ENCODE measurements at regions not wholly inside any gene's neighbourhood (a gene's known extent, or its start where the extent isn't known, plus 50 kb on each side); places are given as distances from the start of the nearest gene placed in this dataset.

DNA sequence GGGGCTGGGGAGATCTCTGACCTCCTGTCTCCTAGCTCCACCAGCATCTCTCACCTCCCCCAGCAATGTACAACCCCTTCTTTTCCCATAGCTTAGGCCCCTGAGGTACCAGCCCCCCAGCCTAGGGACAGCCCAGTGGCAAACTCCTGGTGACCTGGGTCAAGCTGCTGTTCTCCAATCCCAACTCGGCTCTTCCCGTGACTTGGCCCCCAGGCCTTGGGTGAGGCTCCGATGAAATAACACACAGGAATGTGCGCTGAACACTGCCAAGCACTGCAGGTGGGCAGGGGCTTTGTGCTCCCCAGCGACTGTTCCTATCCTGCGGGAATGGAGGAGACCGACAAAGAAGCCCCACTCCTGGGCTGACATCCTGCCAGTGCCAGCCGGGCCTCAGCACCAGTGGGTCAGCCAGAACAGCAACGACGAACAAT is 63.7 kb upstream of the AMZ2 start:
- Histone ChIP-seq H2AK5ac (ENCODE audit: insufficient read length, low read length) (no peak overlapping the region), H2BK12ac (ENCODE audit: insufficient read length, low read depth, low read length) (no peak overlapping the region), H3T11ph (ENCODE audit: low read length) (no peak overlapping the region), H2BK5ac (ENCODE audit: insufficient read length, low read length) (no peak overlapping the region), H2BK120ac (ENCODE audit: low read depth, low read length, poor library complexity, severe bottlenecking) (no peak overlapping the region), H3K4me2 (ENCODE audit: insufficient read depth, insufficient read length, low read length) (no peak overlapping the region), H3K9ac (ENCODE audit: extremely low read depth, insufficient read length, low read length) (no peak overlapping the region), H3K79me2 (ENCODE audit: insufficient read depth, low read length) (no peaks in the 10 kb centered on the region), H4K5ac (ENCODE audit: insufficient read length, low read depth, low read length) (no peak overlapping the region), H3K14ac (ENCODE audit: insufficient read depth, low read length) (no peak overlapping the region; the same call in 1 of the 2 replicates), H3K4ac (ENCODE audit: low read depth, low read length) (no peak overlapping the region), H3K23me2 (ENCODE audit: insufficient read length, low read depth, low read length, poor library complexity, severe bottlenecking) (no peaks in the 10 kb centered on the region), H3K4me1 (ENCODE audit: insufficient read depth, low read length) (no peaks in the 10 kb centered on the region), H3K9me3 (ENCODE audit: control insufficient read depth, low read depth, low read length) (no peaks in the 10 kb centered on the region), H4K20me1 (ENCODE audit: control insufficient read depth, insufficient read depth, insufficient read length) (no peaks in the 10 kb centered on the region), H3K79me1 (ENCODE audit: insufficient read depth, low read depth, low read length, poor library complexity, severe bottlenecking) (no peaks in the 10 kb centered on the region), H3K27ac (ENCODE audit: insufficient read length, low read depth, low read length) (no peak overlapping the region), H2BK20ac (ENCODE audit: low read depth, low read length, poor library complexity, severe bottlenecking) (no peak overlapping the region), H3K23ac (ENCODE audit: insufficient read length, low read depth, low read length) (no peak overlapping the region), H3K56ac (ENCODE audit: insufficient read length, low read depth, low read length) (no peak overlapping the region), H4K91ac (ENCODE audit: insufficient read length, low read depth, low read length) (no peak overlapping the region), H2AFZ (ENCODE audit: low read length) (no peak overlapping the region), H3K27me3 (ENCODE audit: insufficient read depth, low read length) (no peaks in the 10 kb centered on the region), H2BK15ac (ENCODE audit: low read depth, low read length) (no peak overlapping the region), H3K18ac (ENCODE audit: insufficient read length, low read depth, low read length) (no peak overlapping the region), H4K8ac (replicated peaks; ENCODE audit: insufficient read length, low read depth, low read length) (no peak overlapping the region)
- Mint-ChIP-seq H3K27me3 (ENCODE audit: low read depth) (peaks cover 2% of the 10 kb centered on the region), H3K4me3 (no peak overlapping the region), H3K27ac (peak overlapping the region in 2 of 3 experiments; percentile 50 to 62; a peak in 1 of 7 replicates), H3K9me3 (no peaks in the 10 kb centered on the region; a peak in 1 of 5 replicates), H3K36me3 (ENCODE audit: insufficient read depth in 1 of 3, low read depth in 3 of 3) (no peaks in the 10 kb centered on the region), H3K4me1 (peaks cover 8 to 11% of the 10 kb centered on the region in 2 experiments)
- WGBS (ENCODE audit: extremely low coverage, insufficient read length, low lambda C conversion rate), result no CpG with 5 or more reads among the region's 10 CpGs
- TF ChIP-seq, protein P1, sequence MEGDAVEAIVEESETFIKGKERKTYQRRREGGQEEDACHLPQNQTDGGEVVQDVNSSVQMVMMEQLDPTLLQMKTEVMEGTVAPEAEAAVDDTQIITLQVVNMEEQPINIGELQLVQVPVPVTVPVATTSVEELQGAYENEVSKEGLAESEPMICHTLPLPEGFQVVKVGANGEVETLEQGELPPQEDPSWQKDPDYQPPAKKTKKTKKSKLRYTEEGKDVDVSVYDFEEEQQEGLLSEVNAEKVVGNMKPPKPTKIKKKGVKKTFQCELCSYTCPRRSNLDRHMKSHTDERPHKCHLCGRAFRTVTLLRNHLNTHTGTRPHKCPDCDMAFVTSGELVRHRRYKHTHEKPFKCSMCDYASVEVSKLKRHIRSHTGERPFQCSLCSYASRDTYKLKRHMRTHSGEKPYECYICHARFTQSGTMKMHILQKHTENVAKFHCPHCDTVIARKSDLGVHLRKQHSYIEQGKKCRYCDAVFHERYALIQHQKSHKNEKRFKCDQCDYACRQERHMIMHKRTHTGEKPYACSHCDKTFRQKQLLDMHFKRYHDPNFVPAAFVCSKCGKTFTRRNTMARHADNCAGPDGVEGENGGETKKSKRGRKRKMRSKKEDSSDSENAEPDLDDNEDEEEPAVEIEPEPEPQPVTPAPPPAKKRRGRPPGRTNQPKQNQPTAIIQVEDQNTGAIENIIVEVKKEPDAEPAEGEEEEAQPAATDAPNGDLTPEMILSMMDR (conservative IDR thresholded peaks at IDR 0.05), result no peak
- peak; percentile 55 for DNase-seq

All from H9 (cell line).